Osteocyte (in vitro differentiated cells): ENCODE measurements at regions not wholly inside any gene's neighbourhood (a gene's known extent, or its start where the extent isn't known, plus 50 kb on each side); places are given as distances from the start of the nearest gene placed in this dataset.

Experiments
- DNase-seq: peaks from one replicate; pipeline ENCODE4 v3.0.0; 2021; ENCODE audit warnings: mixed read lengths; ENCODE audit not compliant: unreplicated experiment; ENCODE audit errors: extremely low spot score
- H3K27ac Mint-ChIP-seq: one replicate; pipeline ENCODE4 v1.8.0; 2021; ENCODE audit warnings: mild to moderate bottlenecking, mixed read lengths; ENCODE audit not compliant: unreplicated experiment
- H3K27me3 Mint-ChIP-seq: one replicate; pipeline ENCODE4 v1.8.0; 2021; ENCODE audit warnings: mixed read lengths; ENCODE audit not compliant: unreplicated experiment
- H3K36me3 Mint-ChIP-seq: one replicate; pipeline ENCODE4 v1.8.0; 2021; ENCODE audit warnings: mixed read lengths; ENCODE audit not compliant: unreplicated experiment
- H3K4me1 Mint-ChIP-seq: one replicate; pipeline ENCODE4 v1.8.0; 2021; ENCODE audit warnings: mixed read lengths; ENCODE audit not compliant: unreplicated experiment
- H3K4me3 Mint-ChIP-seq: one replicate; pipeline ENCODE4 v1.8.0; 2021; ENCODE audit warnings: mild to moderate bottlenecking, moderate library complexity, mixed read lengths; ENCODE audit not compliant: unreplicated experiment
- H3K9me3 Mint-ChIP-seq: one replicate; pipeline ENCODE4 v1.8.0; 2021; ENCODE audit warnings: mixed read lengths; ENCODE audit not compliant: unreplicated experiment
- TF ChIP-seq, protein P1 (sequence below): fragments of 200-600 bp; sonication (generic); IDR thresholded peaks from 2 replicates; pipeline ENCODE4 v1.5.0; 2021; ENCODE audit warnings: antibody characterized with exemption, mild to moderate bottlenecking, moderate library complexity

DNA sequence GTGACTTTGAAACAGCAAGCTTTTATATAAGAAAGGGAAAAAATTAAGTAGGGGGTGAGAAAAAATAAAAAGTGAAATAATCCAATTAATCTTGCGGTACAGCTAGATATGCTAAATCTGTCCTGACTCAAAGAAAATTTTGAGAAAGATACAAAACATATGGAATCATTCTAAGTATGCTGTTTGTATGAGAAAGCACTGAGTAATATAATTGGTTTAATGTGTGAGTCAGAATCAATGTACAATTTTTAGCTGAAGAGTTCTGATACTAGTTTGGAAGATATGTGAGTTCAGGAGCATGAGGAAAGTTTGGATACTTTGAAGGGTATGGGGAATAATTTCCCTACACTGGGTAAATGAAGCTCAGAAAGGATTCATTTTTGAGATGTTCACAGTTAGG is 190.9 kb upstream of the RASSF8 start:
- TF ChIP-seq, protein P1, sequence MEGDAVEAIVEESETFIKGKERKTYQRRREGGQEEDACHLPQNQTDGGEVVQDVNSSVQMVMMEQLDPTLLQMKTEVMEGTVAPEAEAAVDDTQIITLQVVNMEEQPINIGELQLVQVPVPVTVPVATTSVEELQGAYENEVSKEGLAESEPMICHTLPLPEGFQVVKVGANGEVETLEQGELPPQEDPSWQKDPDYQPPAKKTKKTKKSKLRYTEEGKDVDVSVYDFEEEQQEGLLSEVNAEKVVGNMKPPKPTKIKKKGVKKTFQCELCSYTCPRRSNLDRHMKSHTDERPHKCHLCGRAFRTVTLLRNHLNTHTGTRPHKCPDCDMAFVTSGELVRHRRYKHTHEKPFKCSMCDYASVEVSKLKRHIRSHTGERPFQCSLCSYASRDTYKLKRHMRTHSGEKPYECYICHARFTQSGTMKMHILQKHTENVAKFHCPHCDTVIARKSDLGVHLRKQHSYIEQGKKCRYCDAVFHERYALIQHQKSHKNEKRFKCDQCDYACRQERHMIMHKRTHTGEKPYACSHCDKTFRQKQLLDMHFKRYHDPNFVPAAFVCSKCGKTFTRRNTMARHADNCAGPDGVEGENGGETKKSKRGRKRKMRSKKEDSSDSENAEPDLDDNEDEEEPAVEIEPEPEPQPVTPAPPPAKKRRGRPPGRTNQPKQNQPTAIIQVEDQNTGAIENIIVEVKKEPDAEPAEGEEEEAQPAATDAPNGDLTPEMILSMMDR: no peak
- DNase-seq: no peak
- H3K4me1 Mint-ChIP-seq: peaks cover 34% of the 10 kb centered on the region

DNA sequence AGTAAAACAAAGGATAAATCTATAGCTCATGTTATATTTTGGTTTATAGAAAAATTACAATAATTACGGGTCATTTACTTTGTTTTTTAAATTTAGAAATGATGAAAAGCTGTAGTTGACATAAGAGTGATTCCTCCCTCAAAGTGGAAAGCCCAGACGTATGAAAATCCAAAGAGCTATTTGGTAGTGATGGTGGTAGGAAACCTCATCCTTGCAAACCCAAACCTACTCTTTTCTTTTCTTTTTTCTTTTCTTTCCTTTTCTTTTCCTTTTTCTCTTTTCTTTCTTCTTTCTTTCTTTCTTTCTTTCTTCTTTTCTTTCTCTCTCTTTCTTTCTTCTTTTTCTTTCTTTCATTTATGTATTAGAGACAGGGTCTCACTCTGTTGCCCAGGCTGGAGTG is 190.3 kb upstream of the RASSF8 start:
- DNase-seq: no peak
- H3K4me3 Mint-ChIP-seq: no peak overlapping the region
- no peaks in the 10 kb centered on the region for H3K9me3 Mint-ChIP-seq
- no peak overlapping the region for H3K27ac Mint-ChIP-seq
- peaks cover 34% of the 10 kb centered on the region for H3K4me1 Mint-ChIP-seq
- H3K27me3 Mint-ChIP-seq: no peaks in the 10 kb centered on the region
- no peaks in the 10 kb centered on the region for H3K36me3 Mint-ChIP-seq
- TF ChIP-seq, protein P1: no peak

More for the DNA sequence above, 190.9 kb upstream of the RASSF8 start:
- peak overlapping the region; percentile 8 for H3K27ac Mint-ChIP-seq
- H3K36me3 Mint-ChIP-seq: no peaks in the 10 kb centered on the region
- no peak overlapping the region for H3K4me3 Mint-ChIP-seq
- no peaks in the 10 kb centered on the region for H3K27me3 Mint-ChIP-seq
- H3K9me3 Mint-ChIP-seq: no peaks in the 10 kb centered on the region

GRCh38 chr12:25769082-25769945 is 189.2 kb upstream of the RASSF8 start:
- TF ChIP-seq, protein P1: no peak
- no peak overlapping the region for H3K27ac Mint-ChIP-seq
- H3K4me3 Mint-ChIP-seq: no peak overlapping the region
- DNase-seq: no peak
- H3K36me3 Mint-ChIP-seq: no peaks in the 10 kb centered on the region
- H3K9me3 Mint-ChIP-seq: no peaks in the 10 kb centered on the region
- peaks cover 34% of the 10 kb centered on the region for H3K4me1 Mint-ChIP-seq
- no peaks in the 10 kb centered on the region for H3K27me3 Mint-ChIP-seq

GRCh38 chr12:25771041-25771440 is 187.4 kb upstream of the RASSF8 start:
- Mint-ChIP-seq H3K27me3 (no peaks in the 10 kb centered on the region), H3K4me1 (peaks cover 25% of the 10 kb centered on the region), H3K27ac (no peak overlapping the region), H3K4me3 (no peak overlapping the region), H3K9me3 (no peaks in the 10 kb centered on the region), H3K36me3 (no peaks in the 10 kb centered on the region)
- TF ChIP-seq, protein P1: no peak
- no peak for DNase-seq

DNA sequence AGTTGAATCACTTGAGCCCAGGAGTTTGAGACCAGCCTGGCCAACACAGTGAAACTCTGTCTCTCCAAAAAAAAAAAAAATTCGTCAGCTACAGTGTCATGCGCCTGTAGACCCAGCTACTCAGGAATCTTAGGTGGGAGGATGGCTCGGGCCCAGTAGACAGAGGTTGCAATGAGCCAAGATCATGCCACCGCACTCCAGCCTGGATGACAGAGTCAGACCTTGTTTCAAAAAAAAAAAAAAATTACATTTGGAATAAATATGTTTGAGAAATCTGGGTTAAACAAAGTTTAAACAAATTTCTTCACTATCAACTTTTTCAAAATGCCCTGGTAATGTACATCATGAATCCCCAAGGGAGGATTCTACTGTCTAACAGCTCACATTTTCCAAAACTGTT is 187.0 kb upstream of the RASSF8 start:
- Mint-ChIP-seq H3K9me3 (no peaks in the 10 kb centered on the region), H3K27me3 (no peaks in the 10 kb centered on the region), H3K36me3 (no peaks in the 10 kb centered on the region), H3K4me3 (no peak overlapping the region), H3K27ac (no peak overlapping the region), H3K4me1 (peaks cover 26% of the 10 kb centered on the region)
- TF ChIP-seq, protein P1: no peak
- DNase-seq: no peak
